H1 (cell line): ENCODE measurements at regions not wholly inside any gene's neighbourhood (a gene's known extent, or its start where the extent isn't known, plus 50 kb on each side); places are given as distances from the start of the nearest gene placed in this dataset.

Experiments used
- CTCF ChIA-PET: fragments of 300-600 bp; sonication (Branson Sonifier 250); formaldehyde crosslinking; loops from one replicate; lab custom pipeline; 2021; ENCODE audit not compliant: partially characterized antibody; lab: Charles Lee
- POLR2A ChIA-PET: fragments of 300-600 bp; sonication (Branson Sonifier 250); formaldehyde crosslinking; loops from one replicate; lab custom pipeline; 2021; ENCODE audit warnings: inconsistent platforms; ENCODE audit not compliant: partially characterized antibody; lab: Charles Lee
- DNase-seq, 2 experiments: peaks; one replicate each; pipeline versions ENCODE4 v3.0.0 to v3.0.0-alpha.2; 2010 to 2022; ENCODE audit warnings: low spot score in 2 of 2, low read depth in 1 of 2, mixed read lengths in 1 of 2
- FAIRE-seq: peaks from 2 replicates; lab custom pipeline; 2011; peaks lifted over from hg19 to GRCh38; lab: Jason Lieb, UNC
- H2AFZ ChIP-seq: 2 replicates; pipeline ENCODE4 v1.8.1; 2012; ENCODE audit warnings: low read length, inconsistent platforms
- H2AK5ac ChIP-seq: 2 replicates; pipeline ENCODE4 v1.6.1; 2013; ENCODE audit warnings: low read depth, low read length
- H2BK120ac ChIP-seq: replicated peaks from 2 replicates; pipeline ENCODE3; 2013; ENCODE audit warnings: low read depth, low read length, inconsistent platforms
- H2BK12ac ChIP-seq: 2 replicates; pipeline ENCODE4 v1.6.1; 2013; ENCODE audit warnings: low read depth, low read length
- H2BK15ac ChIP-seq: 2 replicates; pipeline ENCODE4 v1.6.1; 2013; ENCODE audit warnings: low read length
- H2BK20ac ChIP-seq: 2 replicates; pipeline ENCODE4 v1.6.1; 2013; ENCODE audit warnings: low read length
- H2BK5ac ChIP-seq: 2 replicates; pipeline ENCODE4 v1.6.1; 2013; ENCODE audit warnings: low read depth, low read length
- H3K14ac ChIP-seq: 2 replicates; pipeline ENCODE4 v1.6.1; 2013; ENCODE audit warnings: inconsistent platforms; ENCODE audit not compliant: insufficient read length
- H3K18ac ChIP-seq: 2 replicates; pipeline ENCODE4 v1.6.1; 2013; ENCODE audit warnings: low read length; ENCODE audit errors: extremely low read depth
- H3K23ac ChIP-seq: 2 replicates; pipeline ENCODE4 v1.6.1; 2013; ENCODE audit warnings: inconsistent platforms; ENCODE audit not compliant: insufficient read length
- H3K23me2 ChIP-seq: 2 replicates; pipeline ENCODE4 v1.6.1; 2013; ENCODE audit warnings: low read depth, low read length
- H3K27ac ChIP-seq: 2 replicates; pipeline ENCODE4 v1.6.1; 2011; ENCODE audit warnings: low read depth, low read length, inconsistent platforms
- H3K27me3 ChIP-seq, 4 experiments: replicated peaks in 1 of 4; 1 replicate in 1 of 4; 2 replicates in 3 of 4; pipeline versions ENCODE4 v1.6.1 to v1.8.1; 2011 to 2013; ENCODE audit warnings: low read length in 3 of 4, mild to moderate bottlenecking in 3 of 4, inconsistent platforms in 2 of 4, mixed read lengths in 2 of 4, moderate library complexity in 1 of 4; ENCODE audit not compliant: control insufficient read depth in 3 of 4, insufficient read depth in 3 of 4; ENCODE audit errors: extremely low read depth in 1 of 4
- H3K36me3 ChIP-seq, 4 experiments: 2 replicates each; pipeline versions ENCODE4 v1.6.1 to v1.8.1; 2011 to 2013; ENCODE audit warnings: mild to moderate bottlenecking in 4 of 4, low read length in 3 of 4, moderate library complexity in 2 of 4, control low read depth in 1 of 4, inconsistent platforms in 1 of 4; ENCODE audit not compliant: insufficient read depth in 4 of 4, control insufficient read depth in 2 of 4
- H3K4ac ChIP-seq: replicated peaks from 2 replicates; pipeline ENCODE3; 2013; ENCODE audit warnings: low read length, low read depth, mixed read lengths, inconsistent platforms; ENCODE audit not compliant: insufficient read length
- H3K4me1 ChIP-seq, 4 experiments: replicated peaks in 1 of 4; 1 replicate in 1 of 4; 2 replicates in 3 of 4; pipeline versions ENCODE4 v1.6.1 to v1.8.1; 2011 to 2013; ENCODE audit warnings: low read length in 3 of 4, inconsistent platforms in 2 of 4, mixed read lengths in 1 of 4; ENCODE audit not compliant: insufficient read depth in 4 of 4, control insufficient read depth in 3 of 4
- H3K4me2 ChIP-seq, 2 experiments: 2 replicates each; pipeline versions ENCODE4 v1.6.1 to v1.8.1; 2011 to 2013; ENCODE audit warnings: low read depth in 2 of 2, low read length in 2 of 2, control low read depth in 1 of 2, inconsistent platforms in 1 of 2, mild to moderate bottlenecking in 1 of 2; ENCODE audit not compliant: insufficient read depth in 1 of 2
- H3K4me3 ChIP-seq, 4 experiments: fragments of 200-600, 300-600 bp in 1 of 4; sonication (generic), shearing (Covaris generic), sonication (Bioruptor Twin) in 1 of 4; 2 replicates each; pipeline versions ENCODE4 v1.5.1 to v1.8.1; 2011 to 2016; ENCODE audit warnings: low read length in 4 of 4, low read depth in 3 of 4, control low read depth in 2 of 4, inconsistent platforms in 2 of 4, mild to moderate bottlenecking in 2 of 4, mixed read lengths in 1 of 4, moderate library complexity in 1 of 4; ENCODE audit not compliant: insufficient read depth in 2 of 4; ENCODE audit errors: extremely low read depth in 1 of 4
- H3K56ac ChIP-seq: replicated peaks from 2 replicates; pipeline ENCODE3; 2013; ENCODE audit warnings: low read depth, mild to moderate bottlenecking, mixed read lengths, low read length, inconsistent platforms; ENCODE audit not compliant: insufficient read length
- H3K79me1 ChIP-seq: 2 replicates; pipeline ENCODE4 v1.6.1; 2013; ENCODE audit warnings: low read depth, low read length, control low read depth
- H3K79me2 ChIP-seq, 2 experiments: 2 replicates each; pipeline versions ENCODE4 v1.6.1 to v1.8.1; 2012 to 2013; ENCODE audit warnings: low read length in 2 of 2, mild to moderate bottlenecking in 2 of 2, inconsistent platforms in 1 of 2; ENCODE audit not compliant: insufficient read depth in 2 of 2, control insufficient read depth in 1 of 2
- H3K9ac ChIP-seq, 4 experiments: replicated peaks in 1 of 4; 1 replicate in 1 of 4; 2 replicates in 3 of 4; pipeline versions ENCODE4 v1.6.1 to v1.8.1; 2011 to 2013; ENCODE audit warnings: low read depth in 3 of 4, low read length in 3 of 4, control low read depth in 2 of 4, mild to moderate bottlenecking in 2 of 4, moderate library complexity in 2 of 4, inconsistent platforms in 1 of 4; ENCODE audit errors: extremely low read depth in 1 of 4
- H3K9me3 ChIP-seq, 2 experiments: 2 replicates each; pipeline versions ENCODE4 v1.6.1 to v1.8.1; 2012 to 2013; ENCODE audit warnings: mild to moderate bottlenecking in 2 of 2, moderate library complexity in 2 of 2, control low read depth in 1 of 2, inconsistent platforms in 1 of 2, low read depth in 1 of 2, low read length in 1 of 2, mixed read lengths in 1 of 2; ENCODE audit not compliant: insufficient read depth in 2 of 2
- H4K20me1 ChIP-seq, 2 experiments: replicated peaks in 1 of 2; 2 replicates each; pipeline versions ENCODE3 to v1.8.1; 2011 to 2013; ENCODE audit warnings: inconsistent platforms in 2 of 2, low read length in 2 of 2, mild to moderate bottlenecking in 1 of 2; ENCODE audit not compliant: insufficient read depth in 2 of 2, control insufficient read depth in 1 of 2
- H4K5ac ChIP-seq: 2 replicates; pipeline ENCODE4 v1.6.1; 2013; ENCODE audit warnings: low read length, low read depth, mixed read lengths, inconsistent platforms; ENCODE audit not compliant: insufficient read length
- H4K8ac ChIP-seq: 2 replicates; pipeline ENCODE4 v1.8.0; 2013; ENCODE audit warnings: mild to moderate bottlenecking, moderate library complexity, low read length, inconsistent platforms; ENCODE audit not compliant: insufficient read depth; ENCODE audit errors: extremely low read depth
- H4K91ac ChIP-seq: replicated peaks from 2 replicates; pipeline ENCODE3; 2013; ENCODE audit warnings: low read length, mixed read lengths, inconsistent platforms; ENCODE audit not compliant: insufficient read length
- CHD2 ChIP-seq: IDR thresholded peaks from 2 replicates; pipeline ENCODE4 v1.6.1; 2012; ENCODE audit warnings: low read length, improper control_type of control experiment
- CREB1 ChIP-seq: IDR thresholded peaks from 2 replicates; pipeline ENCODE4 v1.6.1; 2012; ENCODE audit warnings: inconsistent platforms
- GABPA ChIP-seq: IDR thresholded peaks from 2 replicates; pipeline ENCODE4 v1.6.1; 2011; ENCODE audit warnings: mild to moderate bottlenecking, low read length, moderate library complexity, borderline replicate concordance; ENCODE audit not compliant: insufficient read depth
- HDAC2 ChIP-seq, 2 experiments: fragments of 300-600 bp in 1 of 2; sonication (generic) in 1 of 2; IDR thresholded peaks; 2 replicates each; pipeline ENCODE4 v1.6.1; 2011 to 2012; ENCODE audit warnings: low read depth in 2 of 2, low read length in 2 of 2, mild to moderate bottlenecking in 2 of 2, moderate library complexity in 2 of 2, borderline replicate concordance in 1 of 2, inconsistent platforms in 1 of 2
- HDAC6 ChIP-seq: IDR thresholded peaks from one replicate; pipeline ENCODE4 v1.7.1; 2012; ENCODE audit warnings: low read depth, mild to moderate bottlenecking, inconsistent platforms, low read length, moderate library complexity
- KDM4A ChIP-seq: IDR thresholded peaks from one replicate; pipeline ENCODE4 v1.7.1; 2012; ENCODE audit warnings: low read depth, mild to moderate bottlenecking, moderate library complexity, low read length, inconsistent platforms; ENCODE audit not compliant: severe bottlenecking
- PHF8 ChIP-seq: fragments of 200-600 bp; sonication (generic); conservative IDR thresholded peaks from 2 replicates; pipeline ENCODE4 v1.7.1; 2012; ENCODE audit warnings: low read depth, mild to moderate bottlenecking, inconsistent platforms, low read length, moderate library complexity
- SP4 ChIP-seq: IDR thresholded peaks from 2 replicates; pipeline ENCODE4 v1.6.1; 2012; ENCODE audit warnings: low read length, inconsistent platforms
- SRF ChIP-seq: IDR thresholded peaks from 2 replicates; pipeline ENCODE4 v1.6.1; 2011; ENCODE audit warnings: mild to moderate bottlenecking, low read depth, low read length, moderate library complexity
- TEAD4 ChIP-seq: IDR thresholded peaks from 2 replicates; pipeline ENCODE4 v1.6.1; 2012; ENCODE audit warnings: low read depth, low read length, inconsistent platforms, mixed read lengths
- YY1 ChIP-seq: IDR thresholded peaks from 2 replicates; pipeline ENCODE4 v1.6.1; 2011; ENCODE audit warnings: low read depth, mild to moderate bottlenecking, low read length
- WGBS, 2 experiments: shearing (Covaris generic) in 1 of 2; methylation state at CpG; one replicate each; pipeline versions ENCODE4 v1.1.6 to v1.1.7; 2013 to 2015; ENCODE audit warnings: low lambda C conversion rate in 2 of 2, mixed read lengths in 2 of 2, inconsistent platforms in 1 of 2, low coverage in 1 of 2, missing lambda C conversion rate in 1 of 2; ENCODE audit not compliant: insufficient replicate concordance in 2 of 2, insufficient coverage in 1 of 2, insufficient read length in 1 of 2; ENCODE audit errors: extremely low coverage in 1 of 2, missing lambda C conversion rate in 1 of 2; 5-methylcytosine and 5-hydroxymethylcytosine counted together
- TF ChIP-seq, protein P1 (sequence below): IDR thresholded peaks from 2 replicates; pipeline ENCODE4 v1.6.1; 2011; ENCODE audit warnings: low read depth, mild to moderate bottlenecking, low read length; ENCODE audit not compliant: insufficient read depth

GRCh38 chr10:53682885-53683284 is 910.3 kb upstream of the MBL2 start:
- H3K9ac ChIP-seq, result no peak overlapping the region
- H2BK120ac ChIP-seq, result no peak overlapping the region
- H4K5ac ChIP-seq, result no peak overlapping the region
- no peak overlapping the region for H3K18ac ChIP-seq
- no peaks in the 10 kb centered on the region for H3K79me2 ChIP-seq
- H2AFZ ChIP-seq, result no peak overlapping the region
- H2BK12ac ChIP-seq, result no peak overlapping the region
- WGBS, 2 experiments, result 98% methylated on average over 2 of the region's 2 CpGs; no CpG with 5 or more reads in 1 of the 2 experiments
- H3K4me2 ChIP-seq, result no peak overlapping the region
- H3K56ac ChIP-seq, result no peak overlapping the region
- ChIA-PET CTCF (interaction anchor here (1.2 kb wide), 2 partner anchors 82 to 104 kb away, joined by 3 to 4 read pairs; no protein-coding TSS in a partner anchor), POLR2A (no interaction called here)
- H4K8ac ChIP-seq, result no peak overlapping the region
- peaks cover 0 to 2% (median 0%) of the 10 kb centered on the region in 4 experiments; a peak in 1 of 8 replicates for H3K36me3 ChIP-seq
- no peak overlapping the region for H3K4me3 ChIP-seq
- no peak overlapping the region for H4K91ac ChIP-seq
- no peaks in the 10 kb centered on the region for H4K20me1 ChIP-seq
- no peaks in the 10 kb centered on the region for H3K27me3 ChIP-seq
- FAIRE-seq, result no peak
- no peak overlapping the region for H2BK15ac ChIP-seq
- peaks cover 0 to 3% (median 0%) of the 10 kb centered on the region in 4 experiments; a peak in 1 of 7 replicates for H3K4me1 ChIP-seq
- no peak for DNase-seq
- no peaks in the 10 kb centered on the region for H3K79me1 ChIP-seq
- H3K14ac ChIP-seq, result no peak overlapping the region
- H3K23me2 ChIP-seq, result no peaks in the 10 kb centered on the region
- H2AK5ac ChIP-seq, result no peak overlapping the region
- H3K4ac ChIP-seq, result no peak overlapping the region
- no peak overlapping the region for H2BK5ac ChIP-seq
- H3K9me3 ChIP-seq, result no peaks in the 10 kb centered on the region
- H3K23ac ChIP-seq, result no peak overlapping the region
- no peak overlapping the region for H3K27ac ChIP-seq
- H2BK20ac ChIP-seq, result no peak overlapping the region
- no peak for TF ChIP-seq PHF8
- no peak for TF ChIP-seq SP4
- TF ChIP-seq, protein P1, sequence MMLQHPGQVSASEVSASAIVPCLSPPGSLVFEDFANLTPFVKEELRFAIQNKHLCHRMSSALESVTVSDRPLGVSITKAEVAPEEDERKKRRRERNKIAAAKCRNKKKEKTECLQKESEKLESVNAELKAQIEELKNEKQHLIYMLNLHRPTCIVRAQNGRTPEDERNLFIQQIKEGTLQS, result no peak
- TF ChIP-seq HDAC6, result no peak
- no peak for TF ChIP-seq YY1
- TF ChIP-seq TEAD4, result no peak
- TF ChIP-seq SRF, result no peak
- no peak for TF ChIP-seq GABPA
- TF ChIP-seq CREB1, result no peak
- TF ChIP-seq HDAC2 (IDR thresholded peaks at IDR 0.05; ENCODE audit: borderline replicate concordance in 1 of 2, low read depth in 2 of 2, low read length in 2 of 2), result no peak
- TF ChIP-seq CHD2, result no peak
- TF ChIP-seq KDM4A, result no peak
